A673 (cell line): ENCODE measurements at regions not wholly inside any gene's neighbourhood (a gene's known extent, or its start where the extent isn't known, plus 50 kb on each side); places are given as distances from the start of the nearest gene placed in this dataset.

Experiments
- BruUV-seq: library from RNA; stranded (reverse); fragments of 400-500 nt; replicated peaks from 2 replicates; lab custom pipeline; 2021; lab: Mats Ljungman, UMichigan
- CTCF ChIA-PET: fragments of 300-600 bp; sonication (Branson Sonifier 250); formaldehyde crosslinking; loops from one replicate; lab custom pipeline; 2022; ENCODE audit warnings: antibody characterized with exemption; lab: Charles Lee
- POLR2A ChIA-PET: fragments of 300-600 bp; sonication (Branson Sonifier 250); formaldehyde crosslinking; loops from one replicate; lab custom pipeline; 2022; ENCODE audit warnings: antibody characterized with exemption; ENCODE audit not compliant: low non-redundant PET; lab: Charles Lee
- DNase-seq: peaks from one replicate; pipeline ENCODE4 v3.0.0-alpha.2; 2015; ENCODE audit warnings: low spot score
- H3K27ac ChIP-seq: fragments of 200-600 bp; sonication (generic); 2 replicates; pipeline ENCODE4 v1.5.1; 2016; ENCODE audit warnings: mixed run types, low read depth, mild to moderate bottlenecking, mixed read lengths, antibody characterized with exemption, low read length; ENCODE audit not compliant: poor library complexity, severe bottlenecking
- H3K27me3 ChIP-seq: fragments of 200-600 bp; sonication (generic); replicated peaks from 2 replicates; pipeline ENCODE4 v1.6.1; 2017; ENCODE audit warnings: mixed run types, low read depth, mild to moderate bottlenecking, mixed read lengths, antibody characterized with exemption, low read length; ENCODE audit not compliant: insufficient read depth, poor library complexity
- H3K36me3 ChIP-seq: fragments of 200-600 bp; sonication (generic); 2 replicates; pipeline ENCODE4 v1.6.1; 2016; ENCODE audit warnings: mixed run types, mild to moderate bottlenecking, mixed read lengths, antibody characterized with exemption, low read length; ENCODE audit not compliant: insufficient read depth, poor library complexity, severe bottlenecking
- H3K4me1 ChIP-seq: fragments of 200-600 bp; sonication (generic); 2 replicates; pipeline ENCODE4 v1.6.1; 2017; ENCODE audit warnings: mixed run types, mild to moderate bottlenecking, mixed read lengths, antibody characterized with exemption, low read length; ENCODE audit not compliant: insufficient read depth, poor library complexity, severe bottlenecking
- H3K4me3 ChIP-seq: fragments of 200-600 bp; sonication (generic); 2 replicates; pipeline ENCODE4 v1.5.1; 2016; ENCODE audit warnings: low read depth, mixed run types, mild to moderate bottlenecking, mixed read lengths, low read length; ENCODE audit not compliant: poor library complexity, severe bottlenecking
- H3K9me3 ChIP-seq: fragments of 200-600 bp; sonication (generic); 2 replicates; pipeline ENCODE4 v1.6.1; 2016; ENCODE audit warnings: mixed run types, low read depth, mild to moderate bottlenecking, mixed read lengths, antibody characterized with exemption, low read length; ENCODE audit not compliant: poor library complexity, severe bottlenecking
- EZH2 ChIP-seq: fragments of 200-600 bp; sonication (generic); IDR thresholded peaks from 2 replicates; pipeline ENCODE4 v1.6.1; 2017; ENCODE audit warnings: borderline replicate concordance, low read depth, mild to moderate bottlenecking, mixed read lengths, antibody characterized with exemption, low read length; ENCODE audit not compliant: poor library complexity, severe bottlenecking
- intact Hi-C: fragments of 100-400 bp; cut with micrococcal nuclease; formaldehyde crosslinking; loops from one replicate; pipeline ENCODE4 v1.10.0; 2022; ENCODE audit not compliant: unreplicated experiment
- TF ChIP-seq, protein P1 (sequence below): fragments of 300-800, 200-600 bp; sonication (generic); conservative IDR thresholded peaks from 2 replicates; pipeline ENCODE4 v1.5.1; 2017; ENCODE audit warnings: low read depth, mild to moderate bottlenecking, antibody characterized with exemption, low read length, moderate library complexity, mixed read lengths

DNA sequence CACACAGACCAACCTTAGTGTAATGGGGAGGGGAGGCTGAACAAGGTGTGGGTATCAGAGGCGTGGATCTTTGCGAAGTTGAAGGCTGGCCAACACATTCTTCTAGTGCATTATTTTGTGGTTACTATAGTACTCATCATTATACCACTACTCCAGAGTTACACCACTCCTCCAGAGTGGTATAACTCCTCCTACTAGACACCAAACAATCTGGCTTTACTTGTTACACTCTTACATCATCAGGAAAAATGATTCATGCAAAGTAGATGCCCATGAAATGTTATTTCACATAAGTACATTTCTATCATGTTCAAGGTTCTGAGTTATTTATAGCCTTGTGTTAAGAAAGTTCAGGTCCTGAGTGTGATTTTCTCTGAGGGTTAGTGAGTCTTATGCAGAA, 443.1 kb upstream of the OPRM1 start:
- DNase-seq, result no peak
- POLR2A ChIA-PET, result no interaction called here

DNA sequence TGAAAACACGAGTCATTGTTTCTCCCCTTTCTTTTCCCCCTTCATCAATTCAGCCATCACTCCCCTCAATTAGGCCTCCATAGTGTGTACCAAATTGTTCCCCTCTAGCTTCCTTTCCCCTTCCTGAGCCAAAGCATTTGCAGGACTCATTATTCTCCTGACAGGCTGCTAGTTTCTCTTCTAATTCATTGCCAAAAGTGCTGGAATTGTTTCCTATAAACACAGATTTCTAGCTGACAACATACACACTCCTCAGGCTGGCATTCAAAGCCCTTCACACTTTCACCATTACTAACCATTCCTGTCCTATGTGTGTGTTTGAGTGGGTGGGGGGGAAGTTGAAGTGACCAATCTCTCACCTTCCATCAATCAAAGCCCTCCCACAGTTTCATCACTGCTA, 444.2 kb upstream of the OPRM1 start:
- Histone ChIP-seq H3K27me3 (no peaks in the 10 kb centered on the region), H3K4me1 (no peaks in the 10 kb centered on the region), H3K4me3 (no peak overlapping the region), H3K9me3 (no peaks in the 10 kb centered on the region), H3K27ac (no peak overlapping the region), H3K36me3 (no peaks in the 10 kb centered on the region)
- no peak for DNase-seq
- no TSS peak for BruUV-seq
- POLR2A ChIA-PET, result no interaction called here
- no peak for TF ChIP-seq EZH2
- TF ChIP-seq, protein P1, sequence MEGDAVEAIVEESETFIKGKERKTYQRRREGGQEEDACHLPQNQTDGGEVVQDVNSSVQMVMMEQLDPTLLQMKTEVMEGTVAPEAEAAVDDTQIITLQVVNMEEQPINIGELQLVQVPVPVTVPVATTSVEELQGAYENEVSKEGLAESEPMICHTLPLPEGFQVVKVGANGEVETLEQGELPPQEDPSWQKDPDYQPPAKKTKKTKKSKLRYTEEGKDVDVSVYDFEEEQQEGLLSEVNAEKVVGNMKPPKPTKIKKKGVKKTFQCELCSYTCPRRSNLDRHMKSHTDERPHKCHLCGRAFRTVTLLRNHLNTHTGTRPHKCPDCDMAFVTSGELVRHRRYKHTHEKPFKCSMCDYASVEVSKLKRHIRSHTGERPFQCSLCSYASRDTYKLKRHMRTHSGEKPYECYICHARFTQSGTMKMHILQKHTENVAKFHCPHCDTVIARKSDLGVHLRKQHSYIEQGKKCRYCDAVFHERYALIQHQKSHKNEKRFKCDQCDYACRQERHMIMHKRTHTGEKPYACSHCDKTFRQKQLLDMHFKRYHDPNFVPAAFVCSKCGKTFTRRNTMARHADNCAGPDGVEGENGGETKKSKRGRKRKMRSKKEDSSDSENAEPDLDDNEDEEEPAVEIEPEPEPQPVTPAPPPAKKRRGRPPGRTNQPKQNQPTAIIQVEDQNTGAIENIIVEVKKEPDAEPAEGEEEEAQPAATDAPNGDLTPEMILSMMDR, result no peak
- intact Hi-C loops, result no loop called here
- CTCF ChIA-PET, result no interaction called here

More for the DNA sequence above, 443.1 kb upstream of the OPRM1 start:
- TF ChIP-seq, protein P1, result no peak
- TF ChIP-seq EZH2, result no peak
- CTCF ChIA-PET, result no interaction called here
- no peaks in the 10 kb centered on the region for H3K4me1 ChIP-seq
- no peaks in the 10 kb centered on the region for H3K27me3 ChIP-seq
- H3K27ac ChIP-seq, result no peak overlapping the region
- H3K9me3 ChIP-seq, result no peaks in the 10 kb centered on the region
- H3K4me3 ChIP-seq, result no peak overlapping the region
- intact Hi-C loops, result no loop called here
- BruUV-seq, result no TSS peak
- no peaks in the 10 kb centered on the region for H3K36me3 ChIP-seq

DNA sequence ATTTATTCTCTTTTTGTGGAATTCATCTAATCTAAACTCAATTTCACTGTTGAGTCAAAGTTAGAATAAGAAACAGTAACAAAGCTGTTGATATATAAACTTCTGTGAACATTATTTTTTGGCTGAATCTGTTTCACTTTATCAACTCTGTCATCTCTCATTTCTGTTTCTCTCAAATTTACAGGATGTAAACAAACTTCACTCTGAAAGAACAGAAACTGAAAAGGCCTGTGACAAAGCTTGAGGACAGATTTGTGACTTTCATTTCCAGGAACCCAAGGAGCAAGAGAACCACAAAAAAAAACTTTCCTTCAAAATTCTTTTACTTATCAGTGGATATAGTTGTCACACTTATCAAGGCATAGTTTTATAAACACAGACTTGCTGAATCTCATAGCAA, 447.9 kb upstream of the OPRM1 start:
- no peak for DNase-seq
- Histone ChIP-seq H3K4me3 (no peak overlapping the region), H3K4me1 (no peaks in the 10 kb centered on the region), H3K9me3 (no peaks in the 10 kb centered on the region), H3K36me3 (no peaks in the 10 kb centered on the region), H3K27ac (no peak overlapping the region), H3K27me3 (no peaks in the 10 kb centered on the region)
- POLR2A ChIA-PET, result no interaction called here
- CTCF ChIA-PET, result no interaction called here
- intact Hi-C loops, result no loop called here
- BruUV-seq, result no TSS peak
- no peak for TF ChIP-seq EZH2
- TF ChIP-seq, protein P1, result no peak

DNA sequence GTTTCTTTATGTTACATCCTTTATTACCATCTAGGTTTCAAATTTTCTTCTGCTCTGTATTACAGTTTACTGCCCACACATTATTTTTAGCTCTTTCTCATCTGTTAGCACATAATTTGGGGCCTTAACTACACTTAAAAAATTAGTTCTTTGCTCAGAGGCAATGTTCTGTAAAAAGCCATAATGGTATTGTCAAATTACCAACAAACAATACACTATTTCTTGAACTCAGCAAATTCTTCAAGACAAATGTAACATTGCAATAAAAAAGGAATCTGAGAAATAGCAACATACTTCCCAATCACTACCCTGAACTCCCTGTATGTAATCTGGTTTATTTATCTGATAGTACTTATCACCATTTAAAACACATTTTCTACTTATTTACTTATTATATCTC, 448.6 kb upstream of the OPRM1 start:
- TF ChIP-seq, protein P1, result no peak
- no peak for TF ChIP-seq EZH2
- BruUV-seq, result no TSS peak
- Histone ChIP-seq H3K36me3 (no peaks in the 10 kb centered on the region), H3K27me3 (no peaks in the 10 kb centered on the region), H3K27ac (no peak overlapping the region), H3K4me1 (no peaks in the 10 kb centered on the region), H3K4me3 (no peak overlapping the region), H3K9me3 (no peaks in the 10 kb centered on the region)
- intact Hi-C loops, result no loop called here
- no peak for DNase-seq
- POLR2A ChIA-PET, result no interaction called here
- CTCF ChIA-PET, result no interaction called here
